ENCODE measurements at regions not wholly inside any gene's neighbourhood (a gene's known extent, or its start where the extent isn't known, plus 50 kb on each side); places are given as distances from the start of the nearest gene placed in this dataset.

DNA sequence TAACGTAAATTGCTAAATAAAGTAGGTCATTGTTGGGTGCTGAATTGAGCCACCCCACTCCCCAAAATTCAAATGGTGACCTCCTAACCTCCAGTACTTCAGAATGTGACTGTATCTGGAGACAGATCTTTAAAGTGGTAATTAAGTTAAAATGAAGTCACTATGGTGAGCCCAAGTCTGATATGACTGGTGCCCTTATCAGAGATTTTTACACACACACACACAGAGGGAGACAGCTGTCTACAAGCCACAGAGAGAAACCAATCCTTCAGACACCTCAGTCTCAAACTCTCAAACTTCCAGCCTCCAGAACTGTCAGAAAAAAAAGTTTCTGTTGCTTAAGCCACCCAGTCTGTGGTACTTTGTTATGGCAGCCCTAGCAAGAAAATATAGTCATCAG, 879.2 kb upstream of the INTU start:
- TF ChIP-seq CTCF (IDR thresholded peaks at IDR 0.05; ENCODE audit: low read depth, low read length): no peak
- TF ChIP-seq EZH2phosphoT487 (IDR thresholded peaks at IDR 0.05; ENCODE audit: low read depth): no peak
